Mucosa of descending colon (tissue), 3 donors: ENCODE measurements at regions not wholly inside any gene's neighbourhood (a gene's known extent, or its start where the extent isn't known, plus 50 kb on each side); places are given as distances from the start of the nearest gene placed in this dataset.

Source experiments
- ATAC-seq: fragments of 200-7000 bp; cut with Tn5 transposase; one replicate; pipeline ENCODE4 v1.9.1; 2020; ENCODE audit warnings: mild to moderate bottlenecking, moderate library complexity
- DNase-seq, 3 donors: peaks; one replicate each; pipeline ENCODE4 v3.0.0-alpha.2; 2020
- H3K36me3 ChIP-seq: fragments of 200-600 bp; one replicate; pipeline ENCODE4 v1.8.0; 2021; ENCODE audit warnings: low read depth, mild to moderate bottlenecking
- H3K4me1 ChIP-seq: fragments of 200-600 bp; one replicate; pipeline ENCODE4 v1.8.0; 2021; ENCODE audit warnings: low read depth, mild to moderate bottlenecking
- H3K4me3 ChIP-seq: fragments of 200-600 bp; one replicate; pipeline ENCODE4 v1.8.0; 2021; ENCODE audit warnings: mild to moderate bottlenecking
- H3K9me3 ChIP-seq: fragments of 200-600 bp; one replicate; pipeline ENCODE4 v1.8.0; 2021; ENCODE audit warnings: mild to moderate bottlenecking
- CTCF ChIP-seq: fragments of 200-600 bp; IDR thresholded peaks from one replicate; pipeline ENCODE4 v1.8.0; 2022; ENCODE audit warnings: antibody characterized with exemption, mild to moderate bottlenecking
- intact Hi-C, 2 donors: fragments of 100-400 bp; cut with DNase I in 1 of 2; cut with micrococcal nuclease in 1 of 2; formaldehyde crosslinking; loops; one replicate each; pipeline versions ENCODE4 v1.11.0 to v1.11.1; 2022; cut with DNase I, micrococcal nuclease
- donor health status: DM: no; HTN: no; CAD: no; lungs with moderate emphysema.
- donor health status: DM: no; HTN: no; CAD: no.
- donor health status: DM: no; HTN: yes; CAD: no.

- no peaks in the 10 kb centered on the region for H3K4me1 ChIP-seq
- DNase-seq = no peak
- H3K4me3 ChIP-seq = no peak overlapping the region
- no peaks in the 10 kb centered on the region for H3K36me3 ChIP-seq
- TF ChIP-seq CTCF = no peak
- intact Hi-C loops = no loop called here
- ATAC-seq = no peak
- peaks cover 10% of the 10 kb centered on the region for H3K9me3 ChIP-seq
These were observed 62.3 kb upstream of the CDH18 start for GRCh38 chr5:20050262-20050661.

GRCh38 chr5:20044460-20044859 is 56.5 kb upstream of the CDH18 start:
- no peak for TF ChIP-seq CTCF
- intact Hi-C loops = no loop called here
- Histone ChIP-seq H3K9me3 (peaks cover 5% of the 10 kb centered on the region), H3K4me3 (no peak overlapping the region), H3K4me1 (no peaks in the 10 kb centered on the region), H3K36me3 (no peaks in the 10 kb centered on the region)
- no peak for ATAC-seq
- DNase-seq = no peak

GRCh38 chr5:20041326-20042274 is 53.6 kb upstream of the CDH18 start:
- H3K9me3 ChIP-seq = peaks cover 19% of the 10 kb centered on the region
- no peaks in the 10 kb centered on the region for H3K4me1 ChIP-seq
- no peak for TF ChIP-seq CTCF
- DNase-seq (no peak), ATAC-seq (no peak)
- intact Hi-C loops = no loop called here
- H3K4me3 ChIP-seq = no peak overlapping the region
- no peaks in the 10 kb centered on the region for H3K36me3 ChIP-seq

GRCh38 chr5:20040901-20041300 is 52.9 kb upstream of the CDH18 start:
- H3K36me3 ChIP-seq = no peaks in the 10 kb centered on the region
- DNase-seq = no peak
- no peak overlapping the region for H3K4me3 ChIP-seq
- intact Hi-C loops = no loop called here
- no peak for TF ChIP-seq CTCF
- H3K4me1 ChIP-seq = no peaks in the 10 kb centered on the region
- peaks cover 24% of the 10 kb centered on the region for H3K9me3 ChIP-seq
- ATAC-seq = no peak
